Activated CD4-positive, alpha-beta memory T cell treated with anti-CD3 and anti-CD28 coated beads, Interleukin-2, amount 10 ng/mL, durations not matched to agents 7 days and 5 days (primary cell): ENCODE measurements at regions not wholly inside any gene's neighbourhood (a gene's known extent, or its start where the extent isn't known, plus 50 kb on each side); places are given as distances from the start of the nearest gene placed in this dataset.
"Not testable (repeated sequence)": the region's sequence is repeated elsewhere in the genome, so short reads cannot be mapped to it uniquely, and the experiment has no call there.

Experiments
- CTCF ChIA-PET: fragments of 350-600 bp; sonication (Branson Sonifier 250); formaldehyde crosslinking; loops from one replicate; lab custom pipeline; 2021; ENCODE audit warnings: antibody characterized with exemption, inconsistent platforms; lab: Charles Lee
- POLR2A ChIA-PET: fragments of 350-600 bp; sonication (Branson Sonifier 250); formaldehyde crosslinking; loops from one replicate; lab custom pipeline; 2021; ENCODE audit warnings: antibody characterized with exemption; lab: Charles Lee
- DNase-seq: peaks from one replicate; pipeline ENCODE4 v3.0.0-alpha.2; 2020
- H3K27ac Mint-ChIP-seq: one replicate; pipeline ENCODE4 v1.8.0; 2021; ENCODE audit warnings: mild to moderate bottlenecking, mixed read lengths
- H3K27me3 Mint-ChIP-seq: one replicate; pipeline ENCODE4 v1.8.0; 2021; ENCODE audit warnings: mixed read lengths
- H3K36me3 Mint-ChIP-seq: one replicate; pipeline ENCODE4 v1.8.0; 2021; ENCODE audit warnings: low read depth, mixed read lengths
- H3K4me1 Mint-ChIP-seq: one replicate; pipeline ENCODE4 v1.8.0; 2021; ENCODE audit warnings: mixed read lengths
- H3K4me3 Mint-ChIP-seq: one replicate; pipeline ENCODE4 v1.8.0; 2021; ENCODE audit warnings: mild to moderate bottlenecking, mixed read lengths
- H3K9me3 Mint-ChIP-seq: one replicate; pipeline ENCODE4 v1.8.0; 2021; ENCODE audit warnings: mixed read lengths

DNA sequence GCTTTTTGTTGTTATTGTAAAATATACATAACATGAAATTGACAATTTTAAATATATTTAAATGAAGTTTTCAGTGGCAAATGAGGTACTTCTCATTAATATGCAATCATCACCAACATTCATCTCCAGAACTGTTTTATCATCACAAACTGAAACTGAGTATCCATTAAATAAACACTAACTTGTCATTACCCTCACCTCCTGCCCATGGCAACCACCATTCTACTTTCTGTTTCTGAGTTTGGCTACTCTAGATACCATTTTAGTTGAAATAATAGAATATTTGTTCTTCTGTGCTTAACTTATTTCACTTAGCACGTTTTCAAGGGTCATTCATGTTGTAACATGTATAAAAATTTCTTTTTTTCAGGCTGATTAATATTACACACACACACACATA, 834.3 kb downstream of the PLOD2 start:
- no peak overlapping the region for H3K27ac Mint-ChIP-seq
- no peak overlapping the region for H3K4me3 Mint-ChIP-seq
- no peaks in the 10 kb centered on the region for H3K9me3 Mint-ChIP-seq
- ChIA-PET POLR2A (no interaction called here), CTCF (interaction anchor here (0.6 kb wide), 1 partner anchor 90 kb away, joined by 3 read pairs; no protein-coding TSS in a partner anchor)
- no peaks in the 10 kb centered on the region for H3K27me3 Mint-ChIP-seq
- H3K4me1 Mint-ChIP-seq, result no peaks in the 10 kb centered on the region
- DNase-seq, result no peak
- no peaks in the 10 kb centered on the region for H3K36me3 Mint-ChIP-seq

DNA sequence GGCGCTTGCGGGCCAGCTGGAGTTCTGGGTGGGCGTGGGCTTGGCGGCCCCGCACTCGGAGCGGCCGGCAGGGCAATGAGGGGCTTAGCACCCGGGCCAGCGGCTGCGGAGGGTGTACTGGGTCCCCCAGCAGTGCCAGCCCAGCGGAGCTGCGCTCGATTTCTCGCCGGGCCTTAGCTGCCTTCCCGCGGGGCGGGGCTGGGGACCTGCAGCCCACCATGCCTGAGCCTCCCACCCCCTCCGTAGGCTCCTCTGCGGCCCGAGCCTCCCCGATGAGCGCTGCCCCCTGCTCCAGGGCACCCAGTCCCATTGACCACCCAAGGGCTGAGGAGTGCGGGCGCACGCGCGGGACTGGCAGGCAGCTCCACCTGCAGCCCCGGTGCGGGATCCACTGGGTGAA, 827.6 kb downstream of the PLOD2 start:
- H3K9me3 Mint-ChIP-seq, H3K27ac Mint-ChIP-seq, POLR2A ChIA-PET, H3K4me3 Mint-ChIP-seq, H3K36me3 Mint-ChIP-seq, H3K27me3 Mint-ChIP-seq, DNase-seq, CTCF ChIA-PET, H3K4me1 Mint-ChIP-seq: not testable (repeated sequence)

DNA sequence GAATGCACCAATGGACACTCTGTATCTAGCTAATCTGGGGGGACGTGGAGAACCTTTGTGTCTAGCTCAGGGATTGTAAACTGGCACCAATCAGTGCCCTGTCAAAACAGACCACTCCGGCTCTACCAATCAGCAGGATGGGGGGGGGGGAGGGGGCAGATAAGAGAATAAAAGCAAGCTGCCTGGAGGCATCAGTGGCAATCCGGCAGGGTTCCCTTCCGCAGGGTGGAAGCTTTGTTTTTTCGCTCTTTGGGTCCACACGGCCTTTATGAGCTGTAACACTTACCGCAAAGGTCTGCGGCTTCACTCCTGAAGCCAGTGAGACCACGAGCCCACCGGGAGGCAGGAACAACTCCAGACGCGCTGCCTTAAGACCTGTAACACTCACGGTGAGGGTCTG, 827.1 kb downstream of the PLOD2 start:
- no peaks in the 10 kb centered on the region for H3K36me3 Mint-ChIP-seq
- DNase-seq, result no peak
- H3K9me3 Mint-ChIP-seq, result no peaks in the 10 kb centered on the region
- H3K4me1 Mint-ChIP-seq, result no peaks in the 10 kb centered on the region
- no peaks in the 10 kb centered on the region for H3K27me3 Mint-ChIP-seq
- ChIA-PET CTCF (no interaction called here), POLR2A (no interaction called here)
- H3K4me3 Mint-ChIP-seq, result no peak overlapping the region
- H3K27ac Mint-ChIP-seq, result no peak overlapping the region

GRCh38 chr3:145355206-145355605, 805.8 kb downstream of the PLOD2 start:
- peaks cover 23% of the 10 kb centered on the region for H3K9me3 Mint-ChIP-seq
- no peaks in the 10 kb centered on the region for H3K27me3 Mint-ChIP-seq
- no peaks in the 10 kb centered on the region for H3K4me1 Mint-ChIP-seq
- ChIA-PET POLR2A (no interaction called here), CTCF (no interaction called here)
- H3K36me3 Mint-ChIP-seq, result no peaks in the 10 kb centered on the region
- no peak overlapping the region for H3K4me3 Mint-ChIP-seq
- no peak overlapping the region for H3K27ac Mint-ChIP-seq
- DNase-seq, result no peak

DNA sequence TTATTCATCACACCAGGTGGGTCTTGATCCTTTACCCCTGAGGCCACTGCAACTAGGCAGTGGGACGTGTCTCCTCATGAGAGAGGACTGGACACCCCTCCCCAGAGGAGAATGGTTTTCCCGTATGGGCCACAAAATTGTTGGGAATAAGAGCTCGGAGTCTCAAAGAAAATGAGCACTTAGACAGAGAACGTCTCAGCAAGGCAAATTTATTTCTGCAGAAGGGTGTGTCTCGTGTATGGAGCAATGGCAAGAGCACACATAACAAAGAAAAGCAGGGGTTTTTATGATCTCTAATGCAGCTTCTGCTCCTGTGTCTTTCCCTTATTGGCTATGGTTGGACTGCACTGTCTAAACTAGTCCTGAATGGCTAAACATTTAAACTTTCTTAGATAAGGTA, 803.5 kb downstream of the PLOD2 start:
- H3K27me3 Mint-ChIP-seq, result no peaks in the 10 kb centered on the region

GRCh38 chr3:145359040-145359439, 801.9 kb downstream of the PLOD2 start:
- CTCF ChIA-PET, result no interaction called here

More for the DNA sequence above, 803.5 kb downstream of the PLOD2 start:
- peaks cover 23% of the 10 kb centered on the region for H3K9me3 Mint-ChIP-seq
- H3K36me3 Mint-ChIP-seq, result no peaks in the 10 kb centered on the region
- no peak for DNase-seq
- POLR2A ChIA-PET, result no interaction called here
- H3K4me3 Mint-ChIP-seq, result no peak overlapping the region
- H3K27ac Mint-ChIP-seq, result no peak overlapping the region
- H3K4me1 Mint-ChIP-seq, result no peaks in the 10 kb centered on the region
- CTCF ChIA-PET, result no interaction called here

GRCh38 chr3:145368748-145369147, 792.2 kb downstream of the PLOD2 start:
- Mint-ChIP-seq H3K9me3 (peaks cover 2% of the 10 kb centered on the region), H3K4me3 (no peak overlapping the region), H3K27ac (no peak overlapping the region), H3K4me1 (no peaks in the 10 kb centered on the region), H3K27me3 (no peaks in the 10 kb centered on the region), H3K36me3 (no peaks in the 10 kb centered on the region)
- ChIA-PET CTCF (no interaction called here), POLR2A (no interaction called here)
- DNase-seq, result no peak

More at GRCh38 chr3:145359040-145359439, 801.9 kb downstream of the PLOD2 start:
- no peak for DNase-seq
- H3K36me3 Mint-ChIP-seq, result no peaks in the 10 kb centered on the region
- no peak overlapping the region for H3K4me3 Mint-ChIP-seq
- no peaks in the 10 kb centered on the region for H3K27me3 Mint-ChIP-seq
- peaks cover 22% of the 10 kb centered on the region for H3K9me3 Mint-ChIP-seq
- POLR2A ChIA-PET, result no interaction called here
- H3K4me1 Mint-ChIP-seq, result no peaks in the 10 kb centered on the region
- no peak overlapping the region for H3K27ac Mint-ChIP-seq

DNA sequence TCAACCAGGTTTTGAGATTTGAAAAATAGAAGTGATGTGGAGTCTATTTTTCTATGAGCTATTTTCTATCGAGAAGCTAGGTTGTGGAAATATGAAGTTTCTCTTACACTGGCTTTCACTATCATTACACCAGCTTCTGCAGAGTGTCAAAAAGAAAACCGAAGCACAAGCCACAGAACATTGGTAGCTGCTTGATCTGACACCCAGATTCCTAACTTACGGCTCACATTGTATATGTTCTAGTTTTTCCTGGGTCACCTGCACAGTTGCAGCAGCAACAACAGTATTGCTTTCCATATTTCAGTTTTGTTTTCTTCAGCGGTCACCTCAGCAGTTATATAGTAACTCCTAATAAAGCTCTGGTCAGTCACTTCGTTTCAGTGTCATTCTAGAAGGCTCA, 790.1 kb downstream of the PLOD2 start:
- H3K4me3 Mint-ChIP-seq, result no peak overlapping the region
- H3K9me3 Mint-ChIP-seq, result peaks cover 5% of the 10 kb centered on the region
- no peak overlapping the region for H3K27ac Mint-ChIP-seq
- DNase-seq, result no peak
- no peaks in the 10 kb centered on the region for H3K27me3 Mint-ChIP-seq
- ChIA-PET CTCF (no interaction called here), POLR2A (no interaction called here)
- no peaks in the 10 kb centered on the region for H3K4me1 Mint-ChIP-seq
- H3K36me3 Mint-ChIP-seq, result no peaks in the 10 kb centered on the region

- Mint-ChIP-seq H3K4me1 (no peaks in the 10 kb centered on the region), H3K4me3 (no peak overlapping the region), H3K9me3 (peaks cover 8% of the 10 kb centered on the region), H3K36me3 (no peaks in the 10 kb centered on the region), H3K27me3 (no peaks in the 10 kb centered on the region), H3K27ac (no peak overlapping the region)
- no peak for DNase-seq
- CTCF ChIA-PET, result no interaction called here
- POLR2A ChIA-PET, result no interaction called here
Observed at GRCh38 chr3:145377301-145377700, 783.7 kb downstream of the PLOD2 start.

GRCh38 chr3:145383416-145383815, 777.6 kb downstream of the PLOD2 start:
- H3K4me1 Mint-ChIP-seq, result no peaks in the 10 kb centered on the region
- H3K27ac Mint-ChIP-seq, result no peak overlapping the region
- POLR2A ChIA-PET, result no interaction called here
- peaks cover 10% of the 10 kb centered on the region for H3K9me3 Mint-ChIP-seq
- no peaks in the 10 kb centered on the region for H3K36me3 Mint-ChIP-seq
- CTCF ChIA-PET, result no interaction called here
- H3K27me3 Mint-ChIP-seq, result no peaks in the 10 kb centered on the region
- H3K4me3 Mint-ChIP-seq, result no peak overlapping the region
- no peak for DNase-seq

GRCh38 chr3:145384307-145384706, 776.7 kb downstream of the PLOD2 start:
- ChIA-PET CTCF (no interaction called here), POLR2A (no interaction called here)
- no peak overlapping the region for H3K4me3 Mint-ChIP-seq
- no peaks in the 10 kb centered on the region for H3K4me1 Mint-ChIP-seq
- peaks cover 12% of the 10 kb centered on the region for H3K9me3 Mint-ChIP-seq
- no peak overlapping the region for H3K27ac Mint-ChIP-seq
- H3K36me3 Mint-ChIP-seq, result no peaks in the 10 kb centered on the region
- H3K27me3 Mint-ChIP-seq, result no peaks in the 10 kb centered on the region
- no peak for DNase-seq

DNA sequence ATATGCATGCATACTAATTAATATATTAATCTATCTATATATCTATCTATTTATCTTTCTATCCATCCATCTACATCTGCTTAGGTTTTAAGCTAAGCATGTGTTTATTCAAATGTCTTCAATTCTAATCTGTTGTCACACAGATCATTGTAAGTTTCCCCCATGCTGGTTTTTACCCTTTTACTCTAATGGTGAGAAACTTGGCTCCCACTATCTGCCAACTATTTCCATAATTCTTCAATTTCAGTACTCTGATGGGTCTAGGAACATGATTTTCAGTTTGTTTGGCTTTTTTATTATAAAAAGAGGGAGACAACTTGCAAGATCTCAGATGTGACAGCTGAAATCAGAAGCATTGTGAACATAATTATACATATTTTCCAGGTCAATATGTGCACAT, 773.8 kb downstream of the PLOD2 start:
- ChIA-PET CTCF (no interaction called here), POLR2A (no interaction called here)
- H3K27me3 Mint-ChIP-seq, result no peaks in the 10 kb centered on the region

DNA sequence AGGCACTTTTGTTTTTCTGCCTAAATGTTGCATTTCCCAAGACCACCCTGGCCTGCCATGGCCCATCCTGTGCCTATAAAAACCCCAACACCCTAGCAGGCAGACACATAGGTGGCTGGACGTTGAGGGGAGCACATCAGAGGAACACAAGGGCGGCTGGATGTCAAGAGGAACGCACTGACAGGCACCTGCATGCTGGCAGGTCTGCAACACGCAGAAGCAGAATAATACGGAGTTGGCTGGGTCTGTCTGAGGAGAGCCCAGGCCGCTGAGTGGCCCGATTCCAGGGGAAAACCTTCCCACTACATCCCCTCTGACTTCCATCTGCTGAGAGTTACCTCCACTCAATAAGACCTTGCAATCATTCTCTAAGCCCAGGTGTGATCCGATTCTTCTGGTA, 765.6 kb downstream of the PLOD2 start:
- Mint-ChIP-seq H3K4me3 (no peak overlapping the region), H3K36me3 (no peaks in the 10 kb centered on the region), H3K9me3 (peaks cover 7% of the 10 kb centered on the region), H3K27ac (no peak overlapping the region), H3K4me1 (no peaks in the 10 kb centered on the region), H3K27me3 (no peaks in the 10 kb centered on the region)
- no peak for DNase-seq
- ChIA-PET POLR2A (no interaction called here), CTCF (no interaction called here)

More for the DNA sequence above, 773.8 kb downstream of the PLOD2 start:
- H3K4me1 Mint-ChIP-seq, result no peaks in the 10 kb centered on the region
- peaks cover 12% of the 10 kb centered on the region for H3K9me3 Mint-ChIP-seq
- no peak overlapping the region for H3K4me3 Mint-ChIP-seq
- no peak for DNase-seq
- no peak overlapping the region for H3K27ac Mint-ChIP-seq
- no peaks in the 10 kb centered on the region for H3K36me3 Mint-ChIP-seq

GRCh38 chr3:145411605-145412004, 749.4 kb downstream of the PLOD2 start:
- H3K4me1 Mint-ChIP-seq, result no peaks in the 10 kb centered on the region
- ChIA-PET POLR2A (no interaction called here), CTCF (no interaction called here)
- peaks cover 18% of the 10 kb centered on the region for H3K9me3 Mint-ChIP-seq
- H3K4me3 Mint-ChIP-seq, result no peak overlapping the region
- H3K27ac Mint-ChIP-seq, result no peak overlapping the region
- H3K27me3 Mint-ChIP-seq, result no peaks in the 10 kb centered on the region
- DNase-seq, result no peak
- H3K36me3 Mint-ChIP-seq, result no peaks in the 10 kb centered on the region
